Left ventricle myocardium superior (tissue), 1 donor: ENCODE measurements at regions not wholly inside any gene's neighbourhood (a gene's known extent, or its start where the extent isn't known, plus 50 kb on each side); places are given as distances from the start of the nearest gene placed in this dataset.
"Not testable (repeated sequence)": the region's sequence is repeated elsewhere in the genome, so short reads cannot be mapped to it uniquely, and the experiment has no call there.

Experiments
- ATAC-seq: fragments of 200-7000 bp; cut with Tn5 transposase; one replicate; pipeline ENCODE4 v1.9.1; 2020; ENCODE audit warnings: mild to moderate bottlenecking, moderate library complexity
- DNase-seq: peaks from one replicate; pipeline ENCODE4 v3.0.0-alpha.2; 2020
- intact Hi-C: fragments of 100-400 bp; cut with micrococcal nuclease; formaldehyde crosslinking; loops from one replicate; pipeline ENCODE4 v1.11.0; 2022
- donor health status: DM: no; HTN: yes; CAD: no; lungs with severe emphysema.

- ATAC-seq (no peak), DNase-seq (no peak)
Observed at GRCh38 chr1:192418552-192419285, 101.9 kb downstream of the RGS21 start.

GRCh38 chr1:192430644-192431043, 113.9 kb downstream of the RGS21 start:
- no peak for ATAC-seq
- intact Hi-C loops, result no loop called here
- DNase-seq, result no peak

More at GRCh38 chr1:192418552-192419285, 101.9 kb downstream of the RGS21 start:
- intact Hi-C loops, result no loop called here

DNA sequence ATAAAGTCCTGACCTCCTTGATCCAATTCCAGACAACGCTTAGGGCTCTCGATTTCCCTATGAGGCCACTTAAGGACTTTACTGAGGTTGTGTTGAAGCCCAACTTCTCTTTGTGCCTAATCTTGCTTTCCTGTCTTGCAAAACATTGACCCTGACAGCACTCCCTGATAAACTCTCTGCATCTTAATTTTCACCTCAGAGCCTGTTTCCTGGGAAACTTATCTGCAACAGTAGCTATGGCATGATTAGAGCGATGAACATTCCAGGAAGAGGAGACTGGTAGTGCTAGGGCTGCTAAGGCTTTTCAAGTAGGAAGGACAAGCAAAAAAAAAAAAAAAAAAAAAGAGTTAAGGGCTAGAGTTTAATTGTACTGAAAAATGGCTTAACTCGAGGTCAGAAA, 118.9 kb downstream of the RGS21 start:
- DNase-seq (no peak), ATAC-seq (no peak)
- intact Hi-C loops, result no loop called here

- DNase-seq (no peak), ATAC-seq (no peak)
- intact Hi-C loops, result no loop called here
Observed at GRCh38 chr1:192436441-192437078, 119.8 kb downstream of the RGS21 start.

DNA sequence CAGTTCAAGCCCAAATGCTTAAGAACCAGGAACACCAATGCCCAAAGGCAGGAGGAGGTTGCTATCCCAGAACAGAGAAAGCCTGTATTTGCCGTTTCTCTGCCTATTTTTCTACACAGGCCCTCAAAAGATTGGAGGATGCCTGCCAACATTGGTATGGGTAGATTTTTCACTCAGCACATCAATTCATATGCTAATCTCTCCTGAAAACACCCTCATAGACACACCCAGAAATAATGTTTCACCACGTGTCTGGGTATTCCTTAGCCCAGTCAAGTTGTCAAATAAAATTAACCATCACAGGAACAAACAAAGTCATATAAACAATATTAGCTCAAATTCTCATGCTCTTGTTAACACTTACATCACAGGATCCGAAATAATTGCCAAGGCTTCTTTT, 121.9 kb downstream of the RGS21 start:
- DNase-seq (no peak), ATAC-seq (no peak)
- intact Hi-C loops, result no loop called here

GRCh38 chr1:192439373-192440025, 122.7 kb downstream of the RGS21 start:
- ATAC-seq (no peak), DNase-seq (no peak)
- intact Hi-C loops, result no loop called here

- DNase-seq (no peak), ATAC-seq (no peak)
- intact Hi-C loops, result no loop called here
Observed at GRCh38 chr1:192441492-192441891, 124.7 kb downstream of the RGS21 start.

- intact Hi-C loops, result no loop called here
Observed at GRCh38 chr1:192442736-192443135, 125.9 kb downstream of the RGS21 start.

DNA sequence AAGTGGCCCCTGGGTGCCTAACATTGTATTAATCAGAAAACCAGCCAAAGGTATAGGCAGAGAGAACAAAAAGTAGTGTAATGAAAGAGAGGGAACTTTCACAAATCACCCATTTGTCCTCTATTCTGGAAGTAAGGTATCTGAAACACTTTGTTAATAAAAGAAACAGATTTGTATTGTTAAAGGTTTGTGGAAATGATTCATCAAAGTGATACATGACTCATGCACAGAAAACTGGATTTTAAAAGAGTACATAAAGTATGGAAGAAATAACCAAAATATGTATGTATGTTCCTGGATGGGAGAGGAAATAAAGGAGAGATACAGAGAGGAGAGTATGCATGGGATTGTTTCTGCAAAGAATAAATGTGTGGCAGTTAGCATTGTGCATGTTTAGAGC, 126.8 kb downstream of the RGS21 start:
- DNase-seq, result no peak
- ATAC-seq, result no peak
- intact Hi-C loops, result no loop called here

More at GRCh38 chr1:192442736-192443135, 125.9 kb downstream of the RGS21 start:
- DNase-seq, result no peak
- no peak for ATAC-seq

DNA sequence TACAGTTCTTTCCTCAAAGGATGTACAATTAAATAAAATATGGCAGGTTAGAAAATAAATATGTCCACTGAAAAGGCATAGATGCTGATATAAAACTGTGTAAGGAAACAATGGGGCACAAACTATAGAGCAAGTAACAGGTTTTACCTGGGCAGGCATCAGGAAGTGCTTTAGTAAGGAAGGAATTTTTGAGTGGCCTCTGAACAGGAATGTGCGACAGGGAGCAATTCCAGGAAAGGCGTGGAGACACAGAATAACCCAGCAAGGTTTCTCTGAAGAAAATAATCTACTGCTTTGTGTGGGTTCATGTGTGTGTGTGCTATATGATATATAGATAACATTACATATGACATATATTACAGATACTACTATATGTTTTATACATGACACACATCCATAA, 128.4 kb downstream of the RGS21 start:
- DNase-seq (no peak), ATAC-seq (no peak)
- intact Hi-C loops, result no loop called here

- DNase-seq, result peak; percentile 25
- intact Hi-C loops, result no loop called here
Observed at GRCh38 chr1:192445839-192446489, 129.2 kb downstream of the RGS21 start.

GRCh38 chr1:192448026-192448578, 127.5 kb upstream of the RGS1 start:
- intact Hi-C loops, result no loop called here
- no peak for DNase-seq
- no peak for ATAC-seq

More at GRCh38 chr1:192445839-192446489, 129.2 kb downstream of the RGS21 start:
- ATAC-seq, result no peak

- DNase-seq, result no peak
- no peak for ATAC-seq
- intact Hi-C loops, result no loop called here
Observed at GRCh38 chr1:192453360-192453992, 122.1 kb upstream of the RGS1 start.

GRCh38 chr1:192459467-192459866, 116.1 kb upstream of the RGS1 start:
- intact Hi-C loops, result no loop called here

DNA sequence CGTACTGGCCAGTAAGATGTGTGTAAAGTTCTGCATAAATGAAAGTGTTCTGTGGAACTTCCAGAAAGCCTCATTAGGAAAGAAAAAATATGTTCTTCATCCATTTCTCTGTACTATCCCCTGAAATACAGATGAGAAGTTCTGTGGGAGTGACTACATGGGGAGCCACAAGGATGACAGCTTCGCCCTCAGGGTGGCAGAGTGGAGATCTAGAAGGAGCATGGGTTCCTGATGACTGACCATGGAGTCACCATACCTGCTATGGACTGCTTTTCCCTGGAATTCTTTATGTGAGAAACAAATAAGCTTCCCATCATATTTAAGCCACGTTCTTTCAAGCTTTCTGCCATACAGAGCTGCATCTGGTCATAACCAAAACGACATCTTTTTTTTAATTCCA, 113.9 kb upstream of the RGS1 start:
- intact Hi-C loops, result no loop called here
- no peak for DNase-seq
- ATAC-seq, result no peak

More at GRCh38 chr1:192459467-192459866, 116.1 kb upstream of the RGS1 start:
- DNase-seq (no peak), ATAC-seq (no peak)

DNA sequence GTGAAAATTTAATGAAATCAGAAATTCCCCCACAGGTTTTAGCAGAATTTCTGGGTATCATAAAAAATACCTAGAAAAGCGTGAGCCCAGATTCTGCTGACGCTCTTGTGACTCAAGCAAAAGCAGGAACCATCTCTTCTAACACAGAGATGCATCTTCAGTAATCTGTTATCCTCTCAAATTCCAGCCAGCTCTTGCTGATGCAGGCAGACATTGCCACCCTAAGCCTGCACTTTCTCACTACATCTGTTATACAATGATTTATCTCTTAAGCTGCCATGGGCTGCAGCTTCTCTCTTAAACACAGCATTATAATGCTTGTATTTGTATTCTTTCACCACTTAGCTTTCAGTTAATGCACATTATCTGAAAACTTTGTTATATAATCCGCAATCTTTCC, 113.0 kb upstream of the RGS1 start:
- intact Hi-C loops, result no loop called here

DNA sequence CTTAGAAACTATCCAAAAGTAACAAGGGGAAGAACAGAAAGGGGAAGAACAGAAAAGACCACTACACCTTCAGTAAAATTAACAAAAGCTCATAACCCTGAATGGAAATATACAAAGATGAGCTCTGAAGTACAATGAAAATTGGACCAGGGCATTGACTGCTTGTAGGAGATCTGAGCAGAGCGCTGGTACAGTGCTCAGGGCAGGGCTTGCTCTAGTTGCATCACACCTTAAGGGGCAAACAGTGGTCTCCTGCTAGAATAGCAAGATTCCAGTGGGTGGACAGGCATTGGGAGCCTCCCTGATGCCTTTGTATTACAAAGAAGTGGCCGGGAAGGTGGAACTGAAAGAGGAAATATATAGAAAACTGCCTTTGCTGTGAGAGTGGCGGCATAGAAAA, 111.9 kb upstream of the RGS1 start:
- intact Hi-C loops, result no loop called here
- DNase-seq (no peak), ATAC-seq (no peak)

More for the DNA sequence above, 113.0 kb upstream of the RGS1 start:
- no peak for DNase-seq
- no peak for ATAC-seq

DNA sequence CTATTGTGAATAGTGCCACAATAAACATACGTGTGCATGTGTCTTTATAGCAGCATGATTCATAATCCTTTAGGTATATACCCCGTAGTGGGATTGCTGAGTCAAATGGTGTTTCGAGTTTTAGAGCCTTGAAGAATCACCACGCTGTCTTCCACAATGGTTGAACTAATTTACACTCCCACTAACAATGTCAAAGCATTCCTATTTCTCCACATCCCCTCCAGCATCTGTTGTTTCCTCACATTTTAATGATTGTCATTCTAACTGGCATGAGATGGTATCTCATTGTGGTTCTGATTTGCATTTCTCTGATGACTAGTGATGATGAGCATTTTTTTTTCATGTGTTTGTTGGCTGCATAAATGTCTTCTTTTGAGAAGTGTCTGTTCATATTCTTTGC, 110.4 kb upstream of the RGS1 start:
- intact Hi-C loops, ATAC-seq, DNase-seq: not testable (repeated sequence)

DNA sequence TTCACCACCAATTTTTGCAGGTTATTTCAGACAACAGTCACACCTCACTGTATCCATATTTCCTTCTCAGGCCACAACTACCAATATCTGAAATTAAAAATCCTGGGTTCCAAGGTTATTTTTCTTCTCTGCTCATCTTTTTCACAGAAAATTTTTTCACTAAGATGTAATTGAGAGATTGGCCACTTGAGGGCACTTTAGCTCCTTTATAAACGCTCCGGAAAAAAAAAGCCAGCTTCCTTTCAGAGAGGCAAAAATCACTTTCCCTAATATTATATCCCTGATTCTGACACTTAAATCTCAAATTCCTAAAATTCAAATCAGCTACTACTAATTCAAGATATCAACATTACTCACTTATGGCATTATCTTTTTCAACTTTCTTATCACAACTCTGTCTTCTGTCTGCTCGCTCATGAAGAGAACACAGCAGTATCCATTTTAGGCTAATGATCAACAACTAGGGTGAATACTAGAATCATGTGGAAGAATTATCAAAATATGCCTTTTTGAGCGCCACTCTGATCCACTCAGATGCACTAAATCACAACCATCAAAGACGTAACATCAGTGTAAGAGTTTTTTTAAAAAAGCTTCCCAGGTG, 101.4 kb upstream of the RGS1 start:
- no peak for DNase-seq
- intact Hi-C loops, result no loop called here
- no peak for ATAC-seq
